GM06990 (cell line): ENCODE measurements at regions not wholly inside any gene's neighbourhood (a gene's known extent, or its start where the extent isn't known, plus 50 kb on each side); places are given as distances from the start of the nearest gene placed in this dataset.

Experiments
- DNase-seq: peaks from one replicate; pipeline ENCODE4 v3.0.0-alpha.2; 2011; ENCODE audit not compliant: insufficient read length; ENCODE audit errors: extremely low read depth
- H3K27me3 ChIP-seq: replicated peaks from 2 replicates; pipeline ENCODE4 v1.6.0; 2011; ENCODE audit warnings: low read length; ENCODE audit not compliant: control insufficient read depth, insufficient read depth
- H3K36me3 ChIP-seq: 2 replicates; pipeline ENCODE4 v1.5.1; 2011; ENCODE audit warnings: low read length; ENCODE audit not compliant: control insufficient read depth, insufficient read depth
- H3K4me3 ChIP-seq: replicated peaks from 2 replicates; pipeline ENCODE4 v1.5.1; 2011; ENCODE audit warnings: low read depth, mild to moderate bottlenecking, control low read depth, low read length
- TF ChIP-seq, protein P1 (sequence below): IDR thresholded peaks from 2 replicates; pipeline ENCODE4 v1.5.1; 2011; ENCODE audit warnings: low read length, control low read depth, mild to moderate bottlenecking, inconsistent platforms; ENCODE audit not compliant: insufficient read depth, poor library complexity, severe bottlenecking

DNA sequence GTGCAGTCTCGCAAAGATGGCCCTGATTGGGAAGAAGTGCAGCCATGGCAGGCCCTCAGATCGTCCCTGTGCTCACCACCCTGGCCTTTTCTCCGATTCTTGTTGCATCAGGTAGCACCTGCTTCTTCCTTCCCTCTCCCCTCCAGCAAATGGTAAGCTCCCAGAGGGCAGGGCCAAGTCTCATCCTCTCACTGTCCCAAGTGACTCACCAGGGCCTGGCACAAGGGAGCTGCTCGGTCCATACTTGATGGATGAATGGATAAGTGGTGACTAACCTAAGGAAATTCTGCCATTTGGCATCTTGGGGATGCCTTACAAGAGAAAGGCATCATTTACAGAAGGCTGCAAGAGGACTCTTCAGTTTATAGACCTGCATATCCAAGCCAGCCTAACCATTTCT lies 84.9 kb downstream of the ZIC5 start:
- TF ChIP-seq, protein P1, sequence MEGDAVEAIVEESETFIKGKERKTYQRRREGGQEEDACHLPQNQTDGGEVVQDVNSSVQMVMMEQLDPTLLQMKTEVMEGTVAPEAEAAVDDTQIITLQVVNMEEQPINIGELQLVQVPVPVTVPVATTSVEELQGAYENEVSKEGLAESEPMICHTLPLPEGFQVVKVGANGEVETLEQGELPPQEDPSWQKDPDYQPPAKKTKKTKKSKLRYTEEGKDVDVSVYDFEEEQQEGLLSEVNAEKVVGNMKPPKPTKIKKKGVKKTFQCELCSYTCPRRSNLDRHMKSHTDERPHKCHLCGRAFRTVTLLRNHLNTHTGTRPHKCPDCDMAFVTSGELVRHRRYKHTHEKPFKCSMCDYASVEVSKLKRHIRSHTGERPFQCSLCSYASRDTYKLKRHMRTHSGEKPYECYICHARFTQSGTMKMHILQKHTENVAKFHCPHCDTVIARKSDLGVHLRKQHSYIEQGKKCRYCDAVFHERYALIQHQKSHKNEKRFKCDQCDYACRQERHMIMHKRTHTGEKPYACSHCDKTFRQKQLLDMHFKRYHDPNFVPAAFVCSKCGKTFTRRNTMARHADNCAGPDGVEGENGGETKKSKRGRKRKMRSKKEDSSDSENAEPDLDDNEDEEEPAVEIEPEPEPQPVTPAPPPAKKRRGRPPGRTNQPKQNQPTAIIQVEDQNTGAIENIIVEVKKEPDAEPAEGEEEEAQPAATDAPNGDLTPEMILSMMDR: no peak
- Histone ChIP-seq H3K27me3 (no peaks in the 10 kb centered on the region), H3K36me3 (no peaks in the 10 kb centered on the region), H3K4me3 (no peak overlapping the region)
- DNase-seq: no peak

DNA sequence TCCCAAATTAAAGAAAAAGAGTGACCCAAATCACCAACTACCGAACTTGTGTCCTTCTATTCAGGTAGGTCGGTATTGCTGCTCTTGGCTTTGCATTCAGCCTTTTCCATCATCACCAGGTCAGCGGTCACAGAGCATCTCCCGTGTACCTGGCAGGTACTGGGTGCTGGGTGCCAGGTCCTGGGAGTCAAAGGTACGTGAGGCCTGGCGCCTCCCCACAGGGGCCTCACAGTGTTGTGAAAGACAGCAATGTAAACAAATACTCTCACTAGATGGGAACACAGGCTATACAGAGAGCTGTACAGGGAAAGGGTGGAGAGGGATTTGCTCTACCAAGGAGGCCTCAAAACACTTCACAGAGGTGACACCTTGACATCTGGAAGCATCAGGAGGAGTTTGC lies 86.7 kb downstream of the ZIC5 start:
- Histone ChIP-seq H3K36me3 (no peaks in the 10 kb centered on the region), H3K4me3 (no peak overlapping the region), H3K27me3 (no peaks in the 10 kb centered on the region; the same call in 1 of the 2 replicates)
- DNase-seq: no peak
- TF ChIP-seq, protein P1: no peak

DNA sequence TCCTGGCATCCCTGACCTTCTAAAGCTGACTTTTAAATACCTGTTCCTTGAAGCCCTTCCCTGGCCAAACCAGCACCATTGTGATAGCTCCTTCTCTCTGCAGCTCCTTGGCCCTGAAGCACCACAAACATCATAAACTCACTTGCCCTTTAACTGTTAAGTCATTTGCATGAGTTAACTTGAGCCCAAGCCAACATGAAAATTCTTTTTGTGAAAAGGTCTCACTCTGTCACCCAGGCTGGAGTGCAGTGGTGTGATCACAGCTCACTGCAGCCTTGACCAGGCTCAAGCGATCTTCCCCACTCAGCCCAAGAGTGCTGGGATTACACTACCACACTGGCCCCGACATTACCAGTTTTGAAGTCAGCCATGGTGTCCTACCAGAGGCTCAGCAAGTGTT lies 87.8 kb downstream of the ZIC5 start:
- no peak overlapping the region for H3K4me3 ChIP-seq
- H3K36me3 ChIP-seq: no peaks in the 10 kb centered on the region
- H3K27me3 ChIP-seq: no peaks in the 10 kb centered on the region; the same call in 1 of the 2 replicates

DNA sequence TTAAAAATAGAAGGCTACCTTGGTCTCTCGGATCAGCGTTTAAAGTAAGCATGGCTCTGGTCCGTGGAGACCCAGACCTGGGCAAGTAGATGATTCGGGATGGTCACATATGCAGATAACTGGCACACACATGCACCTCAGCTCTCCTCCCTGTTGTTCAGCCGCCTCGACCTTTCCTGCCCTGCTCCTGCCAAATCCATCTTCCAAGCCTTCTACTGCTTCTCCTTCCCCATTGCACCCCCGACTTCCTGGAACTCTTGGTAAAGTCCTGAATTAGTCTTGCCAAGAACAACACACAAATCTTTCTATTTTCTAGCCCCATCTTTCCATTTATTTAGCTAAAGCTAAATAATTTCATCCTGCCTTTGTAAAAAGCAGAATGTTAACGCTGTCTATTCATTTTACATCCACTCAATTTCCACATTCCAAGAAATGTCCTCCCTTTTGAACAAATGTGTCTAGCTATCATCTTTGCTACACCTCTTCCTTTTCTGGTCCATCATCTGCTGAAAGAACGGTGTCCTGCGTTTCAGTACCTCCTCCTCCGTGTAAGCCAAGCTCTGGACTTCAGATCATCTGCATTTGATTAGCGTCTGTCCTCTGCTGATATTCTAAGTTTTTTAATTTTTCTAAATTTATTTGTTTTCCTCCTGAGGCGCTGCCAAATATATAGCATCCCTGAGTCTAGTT lies 92.5 kb downstream of the ZIC5 start:
- no peaks in the 10 kb centered on the region for H3K36me3 ChIP-seq
- no peak overlapping the region for H3K4me3 ChIP-seq
- no peak for DNase-seq
- H3K27me3 ChIP-seq: no peaks in the 10 kb centered on the region; the same call in 1 of the 2 replicates
- TF ChIP-seq, protein P1: no peak

More for the DNA sequence above, 87.8 kb downstream of the ZIC5 start:
- no peak for DNase-seq
- TF ChIP-seq, protein P1: no peak

DNA sequence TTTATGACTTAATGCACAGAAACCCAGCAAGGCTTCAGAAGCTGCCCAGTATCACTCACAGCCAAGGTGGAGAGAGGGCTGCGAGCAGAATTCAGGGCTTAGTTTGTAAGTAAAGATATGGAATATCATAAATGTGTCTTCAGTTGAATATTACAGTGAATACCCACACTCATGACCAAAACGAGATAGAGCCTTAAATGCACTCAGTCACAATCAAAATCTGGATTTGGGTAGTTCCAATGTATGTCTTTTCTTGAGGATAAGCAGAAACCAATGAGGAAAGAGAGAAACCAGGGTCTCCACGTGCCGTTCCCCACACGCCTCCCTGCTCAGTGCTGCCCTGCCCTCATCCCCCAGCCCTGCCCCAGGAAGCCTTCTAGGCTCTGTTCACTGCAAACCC lies 94.9 kb downstream of the ZIC5 start:
- DNase-seq: no peak
- Histone ChIP-seq H3K4me3 (no peak overlapping the region), H3K27me3 (no peaks in the 10 kb centered on the region; the same call in 1 of the 2 replicates), H3K36me3 (no peaks in the 10 kb centered on the region)
- TF ChIP-seq, protein P1: no peak
